ENCODE measurements at regions not wholly inside any gene's neighbourhood (a gene's known extent, or its start where the extent isn't known, plus 50 kb on each side); places are given as distances from the start of the nearest gene placed in this dataset.

DNA sequence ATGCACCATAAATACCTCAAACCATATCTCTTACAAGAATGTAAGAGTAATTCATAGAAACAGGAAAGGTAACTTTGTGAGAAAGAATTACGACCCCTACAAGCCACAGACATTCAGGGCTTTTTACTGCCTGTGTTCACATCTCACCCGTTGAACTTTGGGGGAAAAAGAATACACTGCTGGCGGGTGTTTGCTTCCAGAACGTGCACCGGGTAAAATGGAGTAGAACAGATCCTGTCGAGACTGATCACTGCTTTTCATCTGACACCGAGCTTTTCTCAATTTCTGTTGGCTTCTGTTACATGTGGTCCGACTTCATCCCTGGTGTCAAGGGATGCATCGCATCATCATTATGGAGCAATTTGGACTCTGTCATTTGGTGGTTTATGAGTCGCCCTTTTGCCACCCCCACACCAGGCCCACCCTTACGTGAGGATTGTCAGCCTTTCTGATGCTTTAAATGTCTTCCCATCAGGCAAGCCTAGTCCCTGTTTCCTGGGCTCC lies 219.2 kb upstream of the ZFP64 start:
- DNase-seq (ENCODE audit: insufficient read length, low spot score, missing footprints): no peak

GRCh38 chr20:52410182-52410647 lies 218.6 kb upstream of the ZFP64 start:
- TF ChIP-seq, protein P1, sequence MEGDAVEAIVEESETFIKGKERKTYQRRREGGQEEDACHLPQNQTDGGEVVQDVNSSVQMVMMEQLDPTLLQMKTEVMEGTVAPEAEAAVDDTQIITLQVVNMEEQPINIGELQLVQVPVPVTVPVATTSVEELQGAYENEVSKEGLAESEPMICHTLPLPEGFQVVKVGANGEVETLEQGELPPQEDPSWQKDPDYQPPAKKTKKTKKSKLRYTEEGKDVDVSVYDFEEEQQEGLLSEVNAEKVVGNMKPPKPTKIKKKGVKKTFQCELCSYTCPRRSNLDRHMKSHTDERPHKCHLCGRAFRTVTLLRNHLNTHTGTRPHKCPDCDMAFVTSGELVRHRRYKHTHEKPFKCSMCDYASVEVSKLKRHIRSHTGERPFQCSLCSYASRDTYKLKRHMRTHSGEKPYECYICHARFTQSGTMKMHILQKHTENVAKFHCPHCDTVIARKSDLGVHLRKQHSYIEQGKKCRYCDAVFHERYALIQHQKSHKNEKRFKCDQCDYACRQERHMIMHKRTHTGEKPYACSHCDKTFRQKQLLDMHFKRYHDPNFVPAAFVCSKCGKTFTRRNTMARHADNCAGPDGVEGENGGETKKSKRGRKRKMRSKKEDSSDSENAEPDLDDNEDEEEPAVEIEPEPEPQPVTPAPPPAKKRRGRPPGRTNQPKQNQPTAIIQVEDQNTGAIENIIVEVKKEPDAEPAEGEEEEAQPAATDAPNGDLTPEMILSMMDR (IDR thresholded peaks at IDR 0.05; ENCODE audit: extremely low read depth, low read depth, low read length): no peak
- no peak overlapping the region for H3K27ac ChIP-seq (ENCODE audit: low read depth, low read length)
- H3K4me3 ChIP-seq (ENCODE audit: insufficient read depth, low read length): no peak overlapping the region
- H4K20me1 ChIP-seq (ENCODE audit: insufficient read depth, low read length): no peaks in the 10 kb centered on the region
- H2AFZ ChIP-seq (ENCODE audit: low read length): no peak overlapping the region
- H3K4me1 ChIP-seq (ENCODE audit: insufficient read depth, low read length): no peaks in the 10 kb centered on the region
- no peaks in the 10 kb centered on the region for H3K27me3 ChIP-seq (ENCODE audit: insufficient read depth, low read length)
- no peak overlapping the region for H3K4me2 ChIP-seq (ENCODE audit: insufficient read depth, low read length)
- no peak for DNase-seq (ENCODE audit: insufficient read length, low spot score, missing footprints)
- H3K9me3 ChIP-seq (ENCODE audit: low read depth, low read length): no peaks in the 10 kb centered on the region
- no peaks in the 10 kb centered on the region for H3K79me2 ChIP-seq (ENCODE audit: insufficient read depth, low read length)
- no peaks in the 10 kb centered on the region for H3K36me3 ChIP-seq (ENCODE audit: insufficient read depth, low read length)

More for the DNA sequence above, 219.2 kb upstream of the ZFP64 start:
- H3K79me2 ChIP-seq (ENCODE audit: insufficient read depth, low read length): no peaks in the 10 kb centered on the region
- H3K4me3 ChIP-seq (ENCODE audit: insufficient read depth, low read length): no peak overlapping the region
- no peaks in the 10 kb centered on the region for H4K20me1 ChIP-seq (ENCODE audit: insufficient read depth, low read length)
- H3K4me1 ChIP-seq (ENCODE audit: insufficient read depth, low read length): no peaks in the 10 kb centered on the region
- no peak overlapping the region for H3K27ac ChIP-seq (ENCODE audit: low read depth, low read length)
- TF ChIP-seq, protein P1 (IDR thresholded peaks at IDR 0.05; ENCODE audit: extremely low read depth, low read depth, low read length): no peak
- H2AFZ ChIP-seq (ENCODE audit: low read length): no peak overlapping the region
- no peak overlapping the region for H3K4me2 ChIP-seq (ENCODE audit: insufficient read depth, low read length)
- no peaks in the 10 kb centered on the region for H3K9me3 ChIP-seq (ENCODE audit: low read depth, low read length)
- H3K36me3 ChIP-seq (ENCODE audit: insufficient read depth, low read length): no peaks in the 10 kb centered on the region
- no peaks in the 10 kb centered on the region for H3K27me3 ChIP-seq (ENCODE audit: insufficient read depth, low read length)

DNA sequence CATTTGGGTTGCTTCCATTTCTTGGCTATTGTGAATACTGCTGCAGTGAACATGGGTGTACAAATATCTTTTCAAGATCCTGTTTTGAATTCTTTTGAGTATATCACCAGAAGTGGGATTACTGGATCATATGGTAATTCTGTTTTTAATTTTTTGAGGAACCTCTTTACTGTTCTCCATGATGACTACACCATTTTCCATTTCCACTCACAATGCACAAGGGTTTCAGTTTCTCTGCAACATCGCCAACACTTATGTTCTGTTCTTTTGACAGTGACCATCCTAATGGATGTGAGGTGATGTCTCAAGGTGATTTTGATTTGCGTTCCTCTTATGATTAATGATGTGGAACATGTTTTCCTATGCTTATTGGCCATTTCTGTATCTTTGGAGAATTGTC lies 214.4 kb upstream of the ZFP64 start:
- H3K4me3 ChIP-seq (ENCODE audit: insufficient read depth, low read length): no peak overlapping the region
- no peaks in the 10 kb centered on the region for H3K4me1 ChIP-seq (ENCODE audit: insufficient read depth, low read length)
- H3K27ac ChIP-seq (ENCODE audit: low read depth, low read length): no peak overlapping the region
- no peaks in the 10 kb centered on the region for H3K27me3 ChIP-seq (ENCODE audit: insufficient read depth, low read length)
- no peaks in the 10 kb centered on the region for H3K79me2 ChIP-seq (ENCODE audit: insufficient read depth, low read length)
- no peak overlapping the region for H2AFZ ChIP-seq (ENCODE audit: low read length)
- H3K36me3 ChIP-seq (ENCODE audit: insufficient read depth, low read length): no peaks in the 10 kb centered on the region
- no peak overlapping the region for H3K4me2 ChIP-seq (ENCODE audit: insufficient read depth, low read length)
- no peak for DNase-seq (ENCODE audit: insufficient read length, low spot score, missing footprints)
- H3K9me3 ChIP-seq (ENCODE audit: low read depth, low read length): no peaks in the 10 kb centered on the region
- TF ChIP-seq, protein P1 (IDR thresholded peaks at IDR 0.05; ENCODE audit: extremely low read depth, low read depth, low read length): no peak
- no peaks in the 10 kb centered on the region for H4K20me1 ChIP-seq (ENCODE audit: insufficient read depth, low read length)

- no peaks in the 10 kb centered on the region for H3K4me1 ChIP-seq (ENCODE audit: insufficient read depth, low read length)
- no peaks in the 10 kb centered on the region for H3K36me3 ChIP-seq (ENCODE audit: insufficient read depth, low read length)
- no peaks in the 10 kb centered on the region for H4K20me1 ChIP-seq (ENCODE audit: insufficient read depth, low read length)
- DNase-seq (ENCODE audit: insufficient read length, low spot score, missing footprints): no peak
- H2AFZ ChIP-seq (ENCODE audit: low read length): no peak overlapping the region
- no peak overlapping the region for H3K4me2 ChIP-seq (ENCODE audit: insufficient read depth, low read length)
- no peaks in the 10 kb centered on the region for H3K27me3 ChIP-seq (ENCODE audit: insufficient read depth, low read length)
- H3K4me3 ChIP-seq (ENCODE audit: insufficient read depth, low read length): no peak overlapping the region
- no peaks in the 10 kb centered on the region for H3K79me2 ChIP-seq (ENCODE audit: insufficient read depth, low read length)
- no peaks in the 10 kb centered on the region for H3K9me3 ChIP-seq (ENCODE audit: low read depth, low read length)
- TF ChIP-seq, protein P1 (IDR thresholded peaks at IDR 0.05; ENCODE audit: extremely low read depth, low read depth, low read length): no peak
- no peak overlapping the region for H3K27ac ChIP-seq (ENCODE audit: low read depth, low read length)
Measured at GRCh38 chr20:52405417-52405816, 213.8 kb upstream of the ZFP64 start.

Data from osteoblast (primary cell).